ENCODE measurements at regions not wholly inside any gene's neighbourhood (a gene's known extent, or its start where the extent isn't known, plus 50 kb on each side); places are given as distances from the start of the nearest gene placed in this dataset.

GRCh38 chr4:178288462-178288861 lies 846.2 kb upstream of the AGA start:
- TF ChIP-seq CTCF (IDR thresholded peaks at IDR 0.05; ENCODE audit: control insufficient read depth, insufficient read depth, low read depth, low read length, missing control alignments) = no peak
- no peak overlapping the region for H3K4me3 ChIP-seq (ENCODE audit: control insufficient read depth, low read depth, low read length)
- DNase-seq (ENCODE audit: low read depth) = no peak

DNA sequence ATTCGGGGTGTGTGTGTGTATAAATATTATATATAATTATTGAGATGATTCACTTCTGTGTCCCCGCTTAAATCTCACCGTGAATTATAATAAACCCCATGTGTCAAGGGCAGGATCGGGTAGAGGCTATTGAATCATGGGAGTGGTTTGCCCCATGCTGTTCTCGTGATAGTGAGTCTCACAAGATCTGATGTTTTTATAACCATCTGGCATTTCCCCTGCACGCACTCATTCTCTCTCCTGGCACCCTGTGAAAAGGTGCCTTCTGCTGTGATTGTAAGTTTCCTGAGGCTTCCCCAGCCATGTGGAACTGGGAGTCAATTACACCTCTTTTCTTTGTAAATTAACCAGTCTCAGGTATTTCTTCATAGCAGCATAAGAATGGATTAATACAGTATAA lies 851.4 kb upstream of the AGA start:
- DNase-seq (ENCODE audit: low read depth) = no peak
- H3K4me3 ChIP-seq (ENCODE audit: control insufficient read depth, low read depth, low read length) = no peak overlapping the region
- no peak for TF ChIP-seq CTCF (IDR thresholded peaks at IDR 0.05; ENCODE audit: control insufficient read depth, insufficient read depth, low read depth, low read length, missing control alignments)

- H3K4me3 ChIP-seq (ENCODE audit: control insufficient read depth, low read depth, low read length) = no peak overlapping the region
- no peak for DNase-seq (ENCODE audit: low read depth)
- no peak for TF ChIP-seq CTCF (IDR thresholded peaks at IDR 0.05; ENCODE audit: control insufficient read depth, insufficient read depth, low read depth, low read length, missing control alignments)
Measured at GRCh38 chr4:178296669-178297068, 854.4 kb upstream of the AGA start.

- TF ChIP-seq CTCF (IDR thresholded peaks at IDR 0.05; ENCODE audit: control insufficient read depth, insufficient read depth, low read depth, low read length, missing control alignments) = no peak
- no peak overlapping the region for H3K4me3 ChIP-seq (ENCODE audit: control insufficient read depth, low read depth, low read length)
- no peak for DNase-seq (ENCODE audit: low read depth)
Measured at GRCh38 chr4:178306565-178306964, 864.3 kb upstream of the AGA start.

GRCh38 chr4:178309890-178310289 lies 867.7 kb upstream of the AGA start:
- no peak overlapping the region for H3K4me3 ChIP-seq (ENCODE audit: control insufficient read depth, low read depth, low read length)
- TF ChIP-seq CTCF (IDR thresholded peaks at IDR 0.05; ENCODE audit: control insufficient read depth, insufficient read depth, low read depth, low read length, missing control alignments) = no peak
- DNase-seq (ENCODE audit: low read depth) = no peak

- no peak for DNase-seq (ENCODE audit: low read depth)
- no peak for TF ChIP-seq CTCF (IDR thresholded peaks at IDR 0.05; ENCODE audit: control insufficient read depth, insufficient read depth, low read depth, low read length, missing control alignments)
- H3K4me3 ChIP-seq (ENCODE audit: control insufficient read depth, low read depth, low read length) = no peak overlapping the region
Measured at GRCh38 chr4:178311997-178312396, 869.8 kb upstream of the AGA start.

DNA sequence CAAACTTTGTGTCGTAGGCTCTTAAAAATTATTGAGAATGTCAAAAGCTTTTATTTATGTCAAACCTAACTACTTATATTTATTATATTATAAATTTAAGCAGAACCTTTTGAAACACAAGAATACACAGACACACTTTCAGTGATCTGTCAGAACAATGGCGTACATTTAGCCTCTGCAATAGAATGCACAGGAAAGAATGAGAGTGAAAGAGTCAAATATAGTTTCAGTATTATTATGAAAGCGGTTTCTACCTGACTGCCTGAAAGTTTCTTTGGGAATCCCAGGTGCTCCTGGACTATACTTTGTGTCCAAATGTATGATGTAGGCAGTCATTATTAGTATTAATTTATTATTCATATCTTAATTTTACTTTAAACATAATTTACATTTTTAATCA lies 872.0 kb upstream of the AGA start:
- TF ChIP-seq CTCF (IDR thresholded peaks at IDR 0.05; ENCODE audit: control insufficient read depth, insufficient read depth, low read depth, low read length, missing control alignments) = no peak
- H3K4me3 ChIP-seq (ENCODE audit: control insufficient read depth, low read depth, low read length) = no peak overlapping the region
- no peak for DNase-seq (ENCODE audit: low read depth)

Measured in AG09309 (cell line).